ENCODE measurements at regions not wholly inside any gene's neighbourhood (a gene's known extent, or its start where the extent isn't known, plus 50 kb on each side); places are given as distances from the start of the nearest gene placed in this dataset.

GRCh38 chr15:47332481-47332880, 384.8 kb upstream of the SEMA6D start:
- DNase-seq (ENCODE audit: low spot score): no peak

DNA sequence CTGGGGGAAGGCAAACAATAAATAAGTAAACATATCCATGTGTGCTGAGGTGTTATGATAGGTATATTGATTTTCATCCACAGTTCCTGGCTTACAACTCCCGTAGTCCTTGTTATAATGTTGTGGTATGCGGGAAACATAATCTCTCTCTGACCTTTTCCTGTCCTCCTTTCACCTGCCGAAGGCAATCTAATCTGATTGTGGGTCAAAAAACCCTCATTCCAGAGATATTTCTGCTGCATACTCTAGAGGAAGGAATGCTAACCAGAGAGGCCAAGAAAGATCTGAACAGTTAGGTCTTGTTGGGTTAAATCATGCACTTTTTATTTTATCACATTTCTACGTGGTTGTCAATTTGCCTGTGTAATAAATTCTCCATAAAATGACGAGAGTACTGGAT, 383.6 kb upstream of the SEMA6D start:
- no peak for DNase-seq (ENCODE audit: low spot score)

- DNase-seq (ENCODE audit: low spot score): no peak
Observed at GRCh38 chr15:47334805-47335535, 382.3 kb upstream of the SEMA6D start.

DNA sequence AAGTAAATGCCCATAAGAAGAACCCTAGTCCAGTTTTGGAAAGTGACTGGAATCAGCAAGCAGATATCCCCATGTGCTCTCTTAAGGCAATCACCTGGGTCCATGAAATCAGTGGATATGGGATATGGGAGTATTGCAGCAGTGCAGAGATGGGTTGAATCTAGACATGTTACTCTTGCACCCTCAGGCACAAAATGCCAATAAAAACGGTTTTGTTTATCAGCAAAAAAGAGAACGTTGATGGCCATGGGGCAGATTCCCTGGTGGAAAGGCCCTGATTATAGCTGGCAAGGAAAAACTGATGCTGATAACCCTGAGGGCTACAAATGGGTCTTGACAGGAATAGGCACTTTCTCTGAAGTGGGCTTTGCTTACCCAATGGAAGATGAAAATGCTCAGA, 380.2 kb upstream of the SEMA6D start:
- DNase-seq (ENCODE audit: low spot score): no peak

- no peak for DNase-seq (ENCODE audit: low spot score)
Observed at GRCh38 chr15:47337836-47338235, 379.5 kb upstream of the SEMA6D start.

- DNase-seq (ENCODE audit: low spot score): no peak
Observed at GRCh38 chr15:47338771-47339170, 378.5 kb upstream of the SEMA6D start.

GRCh38 chr15:47339800-47340570, 377.3 kb upstream of the SEMA6D start:
- DNase-seq (ENCODE audit: low spot score): no peak

DNA sequence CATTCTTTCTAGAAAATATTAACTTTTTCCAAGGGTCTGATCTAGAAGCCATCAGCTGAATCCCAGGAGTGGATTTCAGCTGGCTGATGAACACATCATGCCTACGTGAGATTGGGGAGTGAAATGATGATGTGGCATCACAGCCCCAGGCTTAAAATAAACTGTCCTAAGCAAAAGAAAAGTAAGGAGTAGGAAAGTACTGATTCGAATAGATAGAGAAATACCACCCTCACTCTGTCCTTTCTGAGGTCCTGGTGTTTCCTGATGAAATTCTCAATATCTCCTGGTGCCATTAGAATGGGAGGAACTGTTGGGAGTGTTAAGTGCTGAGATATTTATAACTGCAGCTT, 376.8 kb upstream of the SEMA6D start:
- no peak for DNase-seq (ENCODE audit: low spot score)

DNA sequence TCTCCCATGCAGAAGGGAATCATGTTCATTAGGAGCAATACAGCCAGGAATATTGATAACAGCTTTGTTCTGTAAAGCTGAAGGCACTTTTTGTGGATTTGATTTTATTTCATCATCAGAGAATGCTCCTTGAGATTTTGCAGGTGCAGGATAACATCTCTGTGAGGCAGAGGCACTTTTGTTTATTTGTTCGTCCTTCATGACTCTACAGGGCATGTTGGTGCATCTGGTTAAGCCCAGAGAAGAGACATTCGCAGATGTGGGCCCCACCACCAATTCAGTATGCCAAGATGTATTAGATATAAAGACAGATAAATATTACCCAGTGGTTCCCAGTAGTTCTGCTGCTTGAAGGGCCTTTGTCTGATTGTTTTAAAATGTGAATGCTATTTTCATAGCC, 368.1 kb upstream of the SEMA6D start:
- DNase-seq (ENCODE audit: low spot score): no peak

GRCh38 chr15:47351501-47351900, 365.8 kb upstream of the SEMA6D start:
- no peak for DNase-seq (ENCODE audit: low spot score)

DNA sequence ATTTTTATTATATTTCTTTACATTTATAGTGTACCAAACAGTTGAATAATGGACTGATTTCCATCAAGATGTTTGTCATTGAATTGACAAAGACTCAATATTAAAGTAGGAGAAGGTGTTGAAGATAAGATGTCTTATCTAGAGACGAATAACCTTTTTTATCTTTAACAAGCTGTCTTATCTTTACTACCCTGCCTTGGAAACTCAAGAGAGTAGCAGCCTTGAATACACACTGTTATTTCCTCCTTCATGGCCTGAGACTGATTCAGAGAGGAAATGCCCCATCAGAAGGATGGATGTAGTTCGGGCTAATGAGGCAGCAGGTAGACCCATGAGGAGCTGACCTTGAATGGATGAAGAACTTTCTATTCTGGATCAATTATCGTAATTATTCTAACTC, 365.1 kb upstream of the SEMA6D start:
- DNase-seq (ENCODE audit: low spot score): no peak

DNA sequence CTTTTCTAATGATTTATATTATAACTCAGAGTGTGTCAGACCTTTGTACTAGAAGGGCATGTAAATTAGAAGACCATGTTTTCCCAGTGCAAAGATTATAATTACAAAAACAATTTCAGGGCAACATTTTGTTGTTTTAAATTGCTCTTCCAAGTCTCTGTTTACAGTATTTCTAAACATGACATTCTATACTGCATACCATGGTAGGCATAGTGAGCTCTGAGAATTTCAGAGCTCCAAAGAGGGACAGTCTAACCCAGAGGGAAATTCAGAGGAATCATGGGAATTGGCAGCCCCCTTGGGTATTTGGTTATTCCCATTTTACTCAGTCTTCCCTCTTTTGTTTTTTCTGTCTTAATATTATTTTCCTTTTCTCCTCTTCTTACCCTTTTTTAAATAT, 361.5 kb upstream of the SEMA6D start:
- no peak for DNase-seq (ENCODE audit: low spot score)

GRCh38 chr15:47356297-47356696, 361.0 kb upstream of the SEMA6D start:
- DNase-seq (ENCODE audit: low spot score): no peak

GRCh38 chr15:47358876-47359275, 358.4 kb upstream of the SEMA6D start:
- no peak for DNase-seq (ENCODE audit: low spot score)

DNA sequence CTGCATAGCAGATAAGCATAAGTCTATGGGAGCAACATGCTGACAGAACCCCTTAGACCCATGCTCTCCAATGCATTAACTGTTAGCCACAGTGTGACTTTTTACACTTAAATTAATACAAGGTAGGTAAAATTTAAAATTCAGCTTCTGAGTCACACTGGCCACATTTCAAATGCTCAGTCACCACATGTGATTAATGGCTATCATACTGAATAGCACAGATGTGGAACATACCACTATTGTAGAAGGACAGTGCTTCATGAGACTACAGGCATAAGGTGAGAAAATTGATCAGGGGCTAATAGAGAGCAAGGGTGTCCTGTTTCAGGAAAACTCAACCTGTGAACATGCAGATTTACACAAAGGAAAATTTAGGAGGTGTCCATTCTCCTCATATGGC, 357.0 kb upstream of the SEMA6D start:
- no peak for DNase-seq (ENCODE audit: low spot score)

DNA sequence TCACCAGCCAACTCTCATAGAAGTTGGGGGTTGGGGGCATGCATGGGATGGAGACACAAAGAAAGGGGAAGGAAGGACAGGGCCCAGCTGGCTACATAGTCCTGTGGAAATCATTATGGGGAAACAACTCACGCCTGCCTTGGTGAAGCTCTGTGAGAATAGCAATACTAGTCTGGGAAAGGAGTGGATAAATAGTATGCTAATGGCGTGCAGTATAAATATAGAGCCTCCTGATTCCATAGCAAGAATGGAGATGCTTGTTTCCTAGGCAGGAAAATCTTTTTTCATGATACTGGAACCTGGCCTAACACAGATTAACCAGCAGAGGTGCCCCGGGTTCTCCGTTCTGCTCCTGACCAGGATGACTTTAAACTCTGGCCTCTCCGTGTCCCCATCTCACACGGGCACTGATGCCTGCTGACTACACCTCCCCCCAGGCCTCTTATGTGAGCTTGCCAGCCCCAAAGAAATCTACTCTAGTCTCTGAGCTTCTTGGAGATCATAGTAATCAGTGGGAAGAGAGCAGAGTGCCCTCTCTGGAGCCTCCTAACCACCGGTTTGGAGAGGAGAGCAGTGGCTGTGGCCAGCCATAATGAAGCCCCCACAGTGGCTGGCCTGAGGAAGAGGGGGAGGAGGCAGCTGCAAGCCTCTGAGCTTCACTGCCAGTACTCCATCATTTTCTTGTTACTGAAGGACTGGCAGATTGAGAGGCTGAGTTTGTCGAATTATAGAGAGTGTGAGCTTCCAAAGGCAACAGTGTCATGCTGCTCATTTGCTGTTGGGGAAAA, 355.0 kb upstream of the SEMA6D start:
- DNase-seq (ENCODE audit: low spot score): no peak

- no peak for DNase-seq (ENCODE audit: low spot score)
Observed at GRCh38 chr15:47363653-47364052, 353.7 kb upstream of the SEMA6D start.

DNA sequence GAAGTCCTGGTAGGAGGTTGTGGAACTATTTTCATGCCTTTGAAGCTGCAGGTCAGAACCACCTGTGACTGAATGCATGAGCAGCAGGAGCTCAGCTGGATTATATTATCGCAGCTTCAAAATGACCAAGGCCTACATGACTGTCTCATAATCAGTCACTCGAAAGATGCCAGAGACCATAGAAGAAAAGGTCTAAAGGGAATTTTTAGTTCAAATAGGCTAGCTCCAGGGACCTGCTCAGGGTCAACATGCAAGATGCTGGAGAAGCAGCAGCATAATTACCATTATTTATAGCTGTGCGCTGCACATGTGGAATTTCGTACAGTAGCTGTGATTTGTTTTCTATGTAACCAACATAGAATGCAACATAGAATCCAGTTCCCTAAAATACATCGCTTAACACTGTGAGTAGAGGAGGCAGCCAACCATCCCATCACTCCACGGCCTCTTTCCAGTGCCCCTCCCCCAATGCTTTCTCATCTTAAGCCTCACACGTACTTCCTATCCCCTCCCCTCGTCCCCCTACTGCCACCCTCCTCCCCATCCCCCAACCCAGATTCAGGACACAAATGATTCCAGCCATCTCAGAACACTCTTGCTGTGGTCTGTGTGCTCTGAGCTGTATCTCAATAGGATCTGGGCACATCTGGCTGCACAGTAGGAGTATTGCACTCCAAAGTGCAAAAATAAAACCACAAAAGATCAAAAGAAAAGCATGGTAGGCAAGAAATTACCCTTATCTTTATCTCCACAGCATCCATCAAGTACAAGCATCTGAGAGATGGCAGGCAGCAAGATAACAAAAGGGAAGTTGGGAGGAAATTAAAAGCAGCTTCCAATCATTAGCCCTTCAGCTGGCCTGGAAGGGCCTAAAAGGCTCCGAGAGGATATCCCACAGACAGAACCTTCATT, 352.8 kb upstream of the SEMA6D start:
- no peak for DNase-seq (ENCODE audit: low spot score)

- DNase-seq (ENCODE audit: low spot score): no peak
Observed at GRCh38 chr15:47366884-47367283, 350.4 kb upstream of the SEMA6D start.

- DNase-seq (ENCODE audit: low spot score): no peak
Observed at GRCh38 chr15:47367726-47368390, 349.4 kb upstream of the SEMA6D start.

DNA sequence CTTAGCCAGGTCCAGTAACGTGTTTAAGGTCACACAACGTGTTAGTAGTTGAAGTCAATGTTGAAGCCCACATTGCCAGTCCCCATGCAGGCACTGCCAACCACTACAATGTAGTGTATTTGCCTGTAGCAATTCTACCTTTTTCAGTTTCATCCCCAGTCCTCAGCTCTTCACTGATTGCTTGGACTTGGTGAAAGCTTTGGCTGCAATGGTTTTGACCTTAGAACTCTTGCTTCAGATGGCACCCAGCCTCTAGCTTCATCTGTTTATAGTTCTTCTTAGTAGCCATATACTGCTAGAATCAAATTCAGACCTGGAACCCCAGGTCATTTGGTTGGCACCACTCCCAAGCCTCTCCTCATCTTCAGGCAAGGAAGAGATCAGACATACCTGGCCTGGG, 345.4 kb upstream of the SEMA6D start:
- no peak for DNase-seq (ENCODE audit: low spot score)
